HG03196 (cell line): ENCODE measurements at regions not wholly inside any gene's neighbourhood (a gene's known extent, or its start where the extent isn't known, plus 50 kb on each side); places are given as distances from the start of the nearest gene placed in this dataset.
"Not testable (repeated sequence)": the region's sequence is repeated elsewhere in the genome, so short reads cannot be mapped to it uniquely, and the experiment has no call there.

Source experiments
- ATAC-seq: cut with Tn5 transposase; IDR thresholded peaks from one replicate; pipeline ENCODE4 v1.9.1; 2021; ENCODE audit not compliant: unreplicated experiment

DNA sequence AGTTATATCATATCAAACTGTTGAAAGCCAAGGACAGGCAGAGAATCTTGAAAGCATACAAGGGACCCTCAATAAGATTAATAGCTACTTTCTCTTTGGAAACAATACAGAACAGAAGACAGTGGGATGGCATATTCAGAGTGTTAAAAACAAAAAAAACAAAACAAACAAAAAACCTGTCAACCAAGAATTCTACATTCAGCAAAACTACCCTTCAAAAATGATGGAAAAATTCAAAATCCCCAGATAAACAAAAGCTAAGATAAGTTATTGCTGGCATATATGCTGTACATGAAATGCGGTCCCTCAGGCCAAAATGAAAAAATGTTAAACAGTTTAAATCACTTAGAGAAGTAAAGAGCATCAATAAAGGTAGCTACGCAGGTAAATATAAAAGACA lies 425.1 kb downstream of the ACTL7B start:
- no peak for ATAC-seq

DNA sequence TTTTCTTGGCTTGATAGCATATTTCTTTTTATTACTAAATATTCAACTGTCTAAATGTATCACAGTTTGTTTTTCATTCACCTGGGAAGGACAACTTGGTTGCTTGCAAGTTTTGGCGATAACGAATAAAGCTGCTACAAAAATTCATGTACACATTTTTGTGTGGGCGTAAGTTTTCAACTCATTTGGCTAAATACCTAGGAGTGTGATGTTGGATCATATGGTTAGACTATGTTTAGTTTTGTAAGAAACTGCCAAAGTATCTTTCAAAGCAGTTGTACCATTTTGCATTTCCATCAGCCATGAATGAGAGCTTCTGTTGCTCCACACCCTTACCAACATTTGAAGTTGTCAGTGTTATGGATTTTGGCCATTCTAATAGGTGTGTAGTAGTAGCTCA lies 428.0 kb downstream of the ACTL7B start:
- no peak for ATAC-seq

DNA sequence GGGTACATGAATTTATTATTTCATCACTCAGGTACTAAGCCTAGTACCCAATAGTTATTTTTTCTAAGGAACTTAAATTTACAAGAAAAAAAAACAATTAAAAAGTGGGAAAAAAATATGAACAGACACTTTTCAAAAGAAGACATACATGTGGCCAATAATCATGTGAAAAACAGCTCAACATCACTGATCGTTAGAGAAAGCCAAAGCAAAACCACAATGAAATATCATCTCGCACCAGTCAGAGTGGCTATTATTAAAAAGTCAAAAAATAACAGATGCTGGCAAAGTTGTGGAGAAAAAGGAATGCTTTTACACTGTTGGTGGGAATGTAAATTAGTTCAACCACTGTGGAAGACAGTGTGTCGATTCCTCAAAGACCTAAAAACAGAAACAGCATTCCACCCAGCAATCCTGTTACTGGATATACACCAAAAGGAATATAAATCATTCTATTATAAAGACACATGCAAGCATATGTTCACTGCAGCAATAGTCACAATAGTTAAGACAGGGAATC lies 429.3 kb downstream of the ACTL7B start:
- ATAC-seq, result not testable (repeated sequence)

DNA sequence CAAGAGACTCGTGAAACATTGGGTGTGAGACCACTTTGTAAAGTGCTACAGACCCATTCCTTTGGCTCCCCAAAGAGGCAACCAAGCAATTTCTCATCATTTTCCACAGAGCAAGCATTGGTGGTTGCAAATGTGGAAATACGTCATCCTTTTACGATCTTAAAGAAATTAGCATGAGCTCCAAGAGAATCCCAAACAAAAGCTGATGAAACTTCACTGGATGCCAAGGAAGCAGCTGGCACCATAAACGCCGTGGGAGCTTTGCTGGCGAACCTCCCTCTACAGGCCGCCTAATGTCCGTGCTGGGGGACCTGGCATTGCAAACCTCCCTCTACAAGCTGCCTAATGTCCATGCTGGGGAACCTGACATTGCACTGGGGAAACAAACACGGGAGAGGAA lies 432.4 kb downstream of the ACTL7B start:
- ATAC-seq, result no peak

DNA sequence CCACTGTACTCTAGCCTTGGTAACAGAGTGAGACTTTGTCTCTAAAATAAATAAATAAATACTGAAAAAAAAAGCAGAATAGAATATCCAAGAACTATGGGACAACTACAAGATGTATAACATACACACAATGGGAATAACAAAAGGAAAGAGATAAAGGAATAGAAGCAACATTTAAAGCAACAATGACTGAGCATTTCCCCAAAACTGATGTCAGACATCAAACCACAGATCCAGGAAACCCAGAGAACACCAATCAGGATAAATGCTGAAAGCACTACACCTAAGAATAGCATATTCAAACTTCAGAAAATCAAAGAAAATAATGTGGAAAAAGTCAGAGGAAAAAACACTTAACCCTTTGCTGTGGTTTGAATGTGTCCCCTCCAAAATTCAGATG lies 436.4 kb downstream of the ACTL7B start:
- ATAC-seq, result no peak

DNA sequence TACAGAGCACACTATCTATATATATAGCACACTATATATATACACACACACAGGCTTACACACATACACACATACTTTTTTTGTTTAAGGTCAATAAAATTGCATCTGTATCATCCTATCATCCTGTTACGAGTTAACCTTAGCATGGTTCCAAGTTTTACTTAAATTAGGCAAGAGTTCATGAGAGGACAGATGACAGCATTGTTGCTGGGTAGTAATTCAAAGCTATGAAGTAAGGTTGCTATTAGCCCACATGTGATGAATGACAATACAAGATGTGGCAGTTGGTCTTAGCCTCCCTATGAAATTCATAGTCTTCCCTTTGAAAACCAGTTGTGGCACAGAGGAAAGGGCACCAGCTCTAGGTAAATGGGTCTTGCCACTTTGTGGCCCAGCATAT lies 438.1 kb downstream of the ACTL7B start:
- no peak for ATAC-seq

DNA sequence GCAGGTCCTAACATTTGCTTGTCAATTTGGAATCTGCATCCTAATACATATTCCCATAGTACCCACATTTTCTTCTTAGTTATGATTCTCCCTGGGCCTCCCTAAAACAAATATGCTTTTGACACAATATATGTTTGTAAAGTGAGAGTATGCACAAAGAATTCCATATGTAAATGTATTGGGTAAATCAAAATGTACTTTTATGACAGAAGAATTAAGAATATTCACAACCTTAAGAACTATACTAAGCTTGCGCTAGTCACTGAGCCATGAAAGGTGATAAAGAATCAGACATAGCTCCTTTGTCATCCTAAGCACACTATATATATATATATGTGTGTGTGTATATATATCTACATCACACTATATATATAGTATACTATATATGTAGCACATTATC lies 438.5 kb downstream of the ACTL7B start:
- no peak for ATAC-seq

DNA sequence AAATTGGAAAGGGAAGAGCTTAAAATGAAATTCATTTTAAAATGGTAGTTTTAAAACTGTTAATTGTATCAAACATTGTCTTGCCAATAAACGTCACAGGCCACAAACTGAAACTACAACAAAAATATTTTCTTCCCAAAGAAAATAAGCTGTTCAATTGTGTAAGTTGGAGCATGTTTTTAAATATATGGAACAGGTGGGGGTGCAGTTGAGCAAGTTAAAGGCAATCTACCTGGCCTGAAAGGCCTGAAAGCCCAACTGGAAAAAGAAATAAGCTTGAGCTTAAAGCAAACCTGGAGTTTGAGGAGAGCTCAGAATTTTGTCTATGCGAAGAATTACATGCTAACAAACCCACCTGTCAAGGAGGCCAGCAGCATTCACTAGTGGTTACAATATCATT lies 439.5 kb downstream of the ACTL7B start:
- no peak for ATAC-seq

DNA sequence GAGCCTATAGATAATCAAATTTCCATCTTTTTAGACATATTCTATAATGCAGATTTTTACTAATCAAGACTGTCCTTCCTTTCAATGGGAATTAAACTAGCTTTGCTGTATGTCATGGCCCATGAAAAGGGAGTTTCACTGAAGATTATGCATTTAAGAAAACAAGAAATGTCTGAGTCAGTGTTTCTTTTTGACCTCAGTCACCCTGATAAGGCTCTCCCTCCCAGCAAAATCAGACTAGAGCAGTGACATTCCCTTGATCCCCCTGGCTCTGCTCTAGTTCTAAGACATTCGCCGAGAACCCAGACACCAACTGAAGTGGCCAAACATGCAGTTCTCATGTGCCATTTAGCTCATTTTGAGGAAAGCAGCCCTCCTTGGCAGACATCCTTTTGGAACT lies 442.0 kb downstream of the ACTL7B start:
- ATAC-seq, result no peak

DNA sequence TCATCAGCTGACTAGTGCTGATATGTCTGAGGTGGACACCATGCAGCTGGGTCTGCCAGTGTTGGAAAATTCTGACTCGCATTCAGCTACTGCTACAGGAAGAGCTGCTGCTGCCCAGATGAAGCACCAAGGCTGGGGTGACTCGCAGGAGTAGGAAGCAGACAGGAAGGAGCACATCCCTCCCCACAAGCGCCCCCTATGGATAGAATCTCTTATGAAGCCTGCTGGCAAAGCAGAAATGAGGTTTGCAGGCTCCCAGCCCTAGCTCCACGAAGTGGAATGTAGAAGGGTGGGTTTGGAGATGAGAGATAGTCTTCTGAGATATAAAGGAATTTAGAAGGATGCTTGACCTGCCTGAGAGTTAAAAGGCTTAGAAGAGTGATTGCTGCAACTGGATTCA lies 443.0 kb downstream of the ACTL7B start:
- no peak for ATAC-seq

DNA sequence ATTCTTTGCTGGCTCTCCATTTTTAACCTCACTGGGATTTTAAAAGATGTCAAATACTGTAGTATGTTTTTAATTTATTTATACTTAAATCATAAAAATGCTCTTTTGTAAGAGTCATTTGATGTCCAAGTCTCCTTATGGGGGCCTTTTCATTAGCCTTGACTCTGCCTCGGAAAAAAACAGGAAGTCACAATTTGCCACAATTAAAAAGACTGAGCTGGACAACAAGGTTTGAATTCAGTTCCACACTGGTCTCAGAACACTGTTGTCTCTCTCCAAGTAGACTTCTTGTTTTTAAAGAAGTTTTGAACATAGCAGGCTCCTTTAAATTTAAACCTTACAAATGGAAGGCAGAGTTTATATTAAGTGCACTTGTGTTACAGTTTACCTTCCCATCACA lies 444.2 kb downstream of the ACTL7B start:
- ATAC-seq, result no peak

DNA sequence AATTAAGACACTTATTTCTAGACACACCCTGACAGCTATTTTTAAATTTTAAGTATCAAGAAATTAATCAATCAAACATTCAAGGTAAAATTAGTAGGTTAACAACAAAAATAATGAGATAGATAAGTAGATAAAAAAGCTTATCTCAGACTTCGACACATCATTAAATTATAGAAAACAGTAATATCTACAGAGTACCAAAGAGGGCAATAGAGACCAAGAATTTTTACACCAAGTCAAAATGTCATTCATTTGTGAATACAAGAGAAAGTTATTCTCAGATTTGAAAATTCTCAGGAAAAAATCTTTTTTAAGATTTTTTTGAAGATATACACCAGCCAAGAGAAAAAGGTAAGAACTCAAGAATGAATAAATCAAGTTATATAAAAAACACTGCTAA lies 445.6 kb downstream of the ACTL7B start:
- no peak for ATAC-seq

DNA sequence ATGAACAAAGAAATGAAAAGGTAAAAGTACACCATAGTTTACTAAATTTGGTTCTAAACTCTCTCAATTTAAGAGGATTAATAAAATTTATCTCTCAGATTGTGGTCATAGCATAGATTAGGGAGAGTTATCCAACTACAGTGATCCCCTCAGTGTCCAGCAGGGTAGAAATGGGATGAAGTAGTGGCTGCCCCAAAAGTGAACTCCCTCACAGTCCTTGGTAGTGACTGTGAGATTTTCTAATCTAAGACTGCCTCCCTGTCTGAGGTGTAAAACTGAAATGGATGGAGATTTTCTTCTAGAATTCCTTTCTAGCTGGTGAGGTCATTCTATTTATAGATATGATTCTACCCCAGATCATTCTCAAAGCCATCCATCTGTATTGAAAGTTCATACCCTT lies 455.5 kb downstream of the ACTL7B start:
- ATAC-seq, result no peak

DNA sequence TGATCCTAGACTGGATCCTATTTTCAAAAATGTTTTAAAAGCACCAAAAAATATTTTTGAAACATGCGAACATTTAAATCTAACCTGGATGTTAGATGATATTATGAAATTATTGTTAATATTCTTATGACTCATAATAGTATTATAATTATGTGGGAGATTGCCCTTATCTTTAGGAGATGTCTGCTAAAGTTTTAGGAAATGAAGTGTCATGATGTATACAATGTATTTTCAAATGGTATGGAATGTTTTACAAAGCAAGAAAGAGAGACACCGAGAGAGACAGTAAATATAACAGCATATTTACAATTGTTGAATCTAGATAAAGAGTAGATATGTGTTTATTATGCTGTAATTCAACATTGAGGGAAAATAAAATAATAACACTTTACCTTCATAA lies 455.9 kb downstream of the ACTL7B start:
- ATAC-seq, result no peak

DNA sequence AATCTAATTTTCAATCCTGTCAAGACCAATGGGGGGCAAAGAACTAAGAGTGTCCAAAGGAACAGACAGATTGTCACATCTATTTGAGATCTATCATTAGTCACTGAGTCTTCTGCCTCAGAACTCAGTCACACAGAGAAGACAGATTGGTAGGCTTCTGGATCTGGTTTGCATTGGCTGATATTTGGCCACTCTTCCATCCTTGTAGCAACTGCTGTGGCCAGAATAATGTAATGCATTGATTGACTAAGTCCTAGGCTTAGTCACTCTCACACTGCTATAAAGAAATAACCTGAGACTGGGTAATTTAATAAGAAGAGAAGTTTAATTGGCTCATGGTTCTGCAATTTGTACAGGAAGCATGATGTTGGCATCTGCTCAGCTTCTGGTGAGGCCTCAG lies 458.5 kb downstream of the ACTL7B start:
- no peak for ATAC-seq

DNA sequence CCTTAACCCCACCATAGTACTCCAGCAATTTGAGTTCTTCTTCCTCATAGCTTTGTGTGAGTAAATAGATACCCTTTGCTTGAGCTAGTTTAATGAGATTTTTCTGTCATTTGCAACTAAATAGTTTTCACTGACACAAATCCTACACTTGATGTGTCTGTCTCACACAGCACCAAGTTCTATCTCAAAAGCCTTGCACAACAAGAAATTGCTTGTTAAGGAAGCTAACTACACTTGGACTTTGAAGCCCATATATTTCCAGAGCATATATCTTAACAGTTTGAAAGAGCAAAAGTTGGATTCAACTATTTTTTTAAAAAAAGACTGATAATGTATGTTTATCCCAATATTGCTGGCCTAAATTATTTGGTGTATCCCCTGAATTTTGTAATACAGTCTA lies 459.2 kb downstream of the ACTL7B start:
- ATAC-seq, result no peak

DNA sequence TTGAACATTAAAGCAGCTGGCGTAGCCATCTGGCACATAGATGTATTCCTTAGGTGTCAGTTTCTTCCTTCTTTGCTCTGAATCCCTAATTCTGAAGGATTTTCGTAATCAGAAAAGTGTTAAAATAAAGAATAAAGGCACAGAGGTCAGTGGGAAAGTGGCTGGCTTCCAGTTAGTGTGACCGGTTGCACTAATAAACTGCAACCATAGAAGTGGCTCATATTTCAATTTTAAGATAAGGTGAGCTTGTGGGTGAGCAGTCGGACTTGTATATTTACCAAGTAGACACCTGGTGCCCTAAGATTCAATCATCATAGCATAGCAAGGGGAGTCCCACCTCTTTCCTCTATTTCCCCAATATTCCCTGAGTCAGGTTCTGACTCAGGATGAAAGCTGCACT lies 459.6 kb downstream of the ACTL7B start:
- ATAC-seq, result no peak

DNA sequence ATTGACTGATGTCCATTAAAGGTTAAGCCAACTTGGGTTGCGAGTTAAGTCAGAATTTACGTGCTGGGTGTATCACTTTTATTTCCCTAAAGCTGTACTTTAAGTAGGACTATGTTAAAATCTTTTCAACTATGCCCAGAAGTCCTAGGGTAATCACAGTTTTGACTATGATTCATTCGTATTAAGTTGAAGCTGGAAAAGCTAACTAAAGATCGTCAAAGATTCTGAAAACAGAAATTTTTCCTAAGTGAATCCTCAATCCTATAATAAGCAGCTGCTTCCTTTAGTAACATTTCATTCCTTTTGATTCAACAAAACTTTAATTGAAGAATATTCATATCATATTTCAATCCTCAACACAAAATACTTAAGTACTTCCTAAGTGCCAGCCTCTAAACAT lies 460.4 kb downstream of the ACTL7B start:
- no peak for ATAC-seq

DNA sequence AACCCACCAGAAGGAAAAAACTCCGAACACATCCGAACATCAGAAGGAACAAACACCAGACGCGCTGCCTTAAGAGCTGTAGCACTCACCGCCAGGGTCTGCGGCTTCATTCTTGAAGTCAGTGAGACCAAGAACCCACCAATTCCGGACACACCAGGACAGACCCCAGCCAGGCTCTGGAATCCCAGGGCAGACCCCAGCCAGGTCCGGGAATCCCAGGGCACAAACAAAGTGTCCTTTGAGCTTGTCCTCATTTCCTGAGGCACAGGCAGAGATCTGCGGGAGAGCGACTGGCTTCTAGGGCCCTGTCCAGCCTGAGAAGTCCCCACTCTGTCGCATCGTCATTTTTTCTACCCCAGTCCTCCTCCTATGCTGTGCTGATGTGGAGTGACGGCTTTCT lies 461.1 kb downstream of the ACTL7B start:
- no peak for ATAC-seq

DNA sequence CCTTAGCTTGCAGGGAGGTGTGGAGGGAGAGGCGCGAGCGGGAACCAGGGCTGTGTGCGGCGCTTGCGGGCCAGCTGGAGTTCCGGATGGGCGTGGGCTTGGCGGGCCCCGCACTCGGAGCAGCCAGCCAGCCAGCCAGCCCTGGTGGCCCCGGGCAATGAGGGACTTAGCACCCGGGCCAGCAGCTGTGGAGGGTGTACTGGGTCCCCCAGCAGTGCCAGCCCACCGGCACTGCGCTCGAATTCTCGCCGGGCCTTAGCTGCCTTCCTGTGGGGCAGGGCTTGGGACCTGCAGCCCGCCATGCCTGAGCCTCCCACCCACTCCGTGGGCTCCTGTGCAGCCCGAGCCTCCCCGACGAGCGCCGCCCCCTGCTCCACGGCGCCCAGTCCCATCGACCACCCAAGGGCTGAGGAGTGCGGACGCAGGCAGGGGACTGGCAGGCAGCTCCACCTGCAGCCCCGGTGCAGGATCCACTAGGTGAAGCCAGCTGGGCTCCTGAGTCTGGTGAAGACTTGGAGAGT lies 462.2 kb downstream of the ACTL7B start:
- not testable (repeated sequence) for ATAC-seq

DNA sequence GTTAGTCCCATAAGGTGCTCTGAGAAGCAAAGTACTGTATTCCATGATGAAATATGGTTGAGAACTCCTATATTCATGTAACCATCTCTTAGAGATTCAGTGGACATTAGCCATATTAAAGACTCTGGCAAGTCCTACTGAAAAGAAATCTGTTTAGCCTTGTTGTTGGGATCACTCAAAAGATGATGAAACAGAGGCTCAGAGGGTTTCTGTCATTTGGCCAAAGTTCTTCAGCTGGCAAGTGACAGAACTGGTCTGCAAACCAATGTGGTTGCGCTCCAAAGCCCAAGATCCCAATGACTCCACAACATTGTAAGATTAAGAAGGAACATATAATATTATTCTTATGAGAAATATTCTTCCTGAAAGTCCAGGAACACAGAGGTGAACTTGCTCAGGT lies 462.9 kb downstream of the ACTL7B start:
- ATAC-seq, result no peak

DNA sequence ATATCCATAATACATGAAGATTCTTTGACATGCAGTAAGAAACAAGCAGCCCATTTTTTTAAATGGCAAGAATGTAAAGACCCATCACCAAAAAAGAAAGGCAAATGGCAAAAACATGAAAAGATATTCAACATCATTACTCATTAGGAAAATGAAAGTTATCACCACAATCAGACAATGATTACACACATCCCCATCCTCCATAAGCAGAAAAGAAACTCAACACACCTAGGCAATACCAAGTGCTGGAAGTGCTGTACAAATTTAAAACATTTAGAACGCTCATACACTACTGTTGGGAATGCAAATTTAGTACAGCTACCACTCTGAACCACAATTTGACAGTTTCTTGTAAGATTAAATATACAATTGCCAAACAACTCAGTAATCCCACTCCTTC lies 466.7 kb downstream of the ACTL7B start:
- ATAC-seq, result peak; percentile 95

DNA sequence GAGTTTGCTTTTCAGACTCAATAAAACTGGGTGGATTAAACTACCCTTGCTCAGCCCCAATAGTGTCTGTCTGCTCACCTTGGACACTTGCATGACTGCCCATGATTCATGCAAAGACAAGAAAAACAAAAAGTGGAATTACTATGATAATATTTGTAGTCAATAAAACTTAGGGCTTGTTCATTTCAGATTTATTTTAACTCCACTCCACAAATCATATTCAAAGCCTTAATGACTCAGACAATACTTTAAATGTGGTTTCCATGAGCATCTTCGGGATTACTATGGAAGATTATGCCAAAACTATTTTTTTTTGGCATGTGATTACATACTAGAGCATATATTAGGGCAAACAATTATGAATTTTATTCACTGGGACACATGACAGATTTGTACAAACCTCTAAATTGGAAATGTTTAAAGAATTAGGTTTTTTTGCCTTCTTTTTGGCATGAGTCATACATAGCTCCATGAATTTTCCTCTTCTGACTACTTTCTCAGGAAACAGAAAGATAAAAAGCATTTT lies 468.9 kb downstream of the ACTL7B start:
- ATAC-seq, result no peak
